Effector memory CD4-positive, alpha-beta T cell (primary cell): ENCODE measurements at regions not wholly inside any gene's neighbourhood (a gene's known extent, or its start where the extent isn't known, plus 50 kb on each side); places are given as distances from the start of the nearest gene placed in this dataset.

ENCODE experiments used
- DNase-seq, 3 donors: peaks; one replicate each; pipeline ENCODE4 v3.0.0-alpha.2; 2020
- H3K27ac ChIP-seq: 2 replicates; pipeline ENCODE4 v1.7.0; 2013; ENCODE audit warnings: mild to moderate bottlenecking, low read length, moderate library complexity; ENCODE audit not compliant: insufficient read depth, poor library complexity, severe bottlenecking
- H3K27me3 ChIP-seq: replicated peaks from 2 replicates; pipeline ENCODE4 v1.7.0; 2013; ENCODE audit warnings: mild to moderate bottlenecking, low read length; ENCODE audit not compliant: insufficient read depth, control insufficient read depth, poor library complexity, severe bottlenecking
- H3K36me3 ChIP-seq: 2 replicates; pipeline ENCODE4 v1.7.0; 2013; ENCODE audit warnings: mild to moderate bottlenecking, low read length, moderate library complexity; ENCODE audit not compliant: control insufficient read depth, insufficient read depth
- H3K4me1 ChIP-seq: 2 replicates; pipeline ENCODE4 v1.7.0; 2013; ENCODE audit warnings: low read length, mild to moderate bottlenecking; ENCODE audit not compliant: control insufficient read depth, insufficient read depth, poor library complexity, severe bottlenecking
- H3K4me3 ChIP-seq: 2 replicates; pipeline ENCODE4 v1.7.0; 2013; ENCODE audit warnings: low read length, low read depth, mild to moderate bottlenecking; ENCODE audit not compliant: insufficient read depth, poor library complexity, severe bottlenecking
- H3K9me3 ChIP-seq: 2 replicates; pipeline ENCODE4 v1.7.0; 2013; ENCODE audit warnings: mild to moderate bottlenecking, low read length, moderate library complexity; ENCODE audit not compliant: control insufficient read depth

- Histone ChIP-seq H3K27me3 (no peaks in the 10 kb centered on the region), H3K27ac (no peak overlapping the region), H3K4me1 (no peaks in the 10 kb centered on the region), H3K36me3 (no peaks in the 10 kb centered on the region), H3K9me3 (no peaks in the 10 kb centered on the region), H3K4me3 (no peak overlapping the region)
- no peak for DNase-seq
Observed at GRCh38 chr6:6515691-6516607, 72.6 kb upstream of the LY86 start.

- DNase-seq: no peak
- Histone ChIP-seq H3K36me3 (no peaks in the 10 kb centered on the region), H3K4me3 (no peak overlapping the region), H3K4me1 (no peaks in the 10 kb centered on the region), H3K27ac (no peak overlapping the region), H3K27me3 (no peaks in the 10 kb centered on the region), H3K9me3 (no peaks in the 10 kb centered on the region)
Observed at GRCh38 chr6:6516666-6517458, 71.7 kb upstream of the LY86 start.

GRCh38 chr6:6518631-6519427 is 69.7 kb upstream of the LY86 start:
- Histone ChIP-seq H3K4me3 (no peak overlapping the region), H3K9me3 (no peaks in the 10 kb centered on the region), H3K27ac (no peak overlapping the region), H3K36me3 (no peaks in the 10 kb centered on the region), H3K4me1 (no peaks in the 10 kb centered on the region), H3K27me3 (no peaks in the 10 kb centered on the region)
- DNase-seq: no peak

- H3K36me3 ChIP-seq: no peaks in the 10 kb centered on the region
- no peaks in the 10 kb centered on the region for H3K9me3 ChIP-seq
- H3K27me3 ChIP-seq: peaks cover 4% of the 10 kb centered on the region
- no peak overlapping the region for H3K27ac ChIP-seq
- no peak for DNase-seq
- no peaks in the 10 kb centered on the region for H3K4me1 ChIP-seq
- H3K4me3 ChIP-seq: no peak overlapping the region
Observed at GRCh38 chr6:6521961-6522482, 66.5 kb upstream of the LY86 start.

GRCh38 chr6:6522709-6523108 is 65.8 kb upstream of the LY86 start:
- no peak overlapping the region for H3K4me3 ChIP-seq
- no peaks in the 10 kb centered on the region for H3K4me1 ChIP-seq
- H3K27ac ChIP-seq: no peak overlapping the region
- DNase-seq: no peak
- peaks cover 4% of the 10 kb centered on the region for H3K27me3 ChIP-seq
- no peaks in the 10 kb centered on the region for H3K9me3 ChIP-seq
- no peaks in the 10 kb centered on the region for H3K36me3 ChIP-seq

- Histone ChIP-seq H3K4me3 (no peak overlapping the region), H3K27ac (no peak overlapping the region), H3K4me1 (no peaks in the 10 kb centered on the region), H3K9me3 (no peaks in the 10 kb centered on the region), H3K36me3 (no peaks in the 10 kb centered on the region), H3K27me3 (peaks cover 4% of the 10 kb centered on the region)
- DNase-seq: no peak
Observed at GRCh38 chr6:6524951-6525350, 63.6 kb upstream of the LY86 start.

GRCh38 chr6:6525933-6526332 is 62.6 kb upstream of the LY86 start:
- H3K27me3 ChIP-seq: peaks cover 4% of the 10 kb centered on the region

GRCh38 chr6:6529275-6529674 is 59.2 kb upstream of the LY86 start:
- DNase-seq: no peak
- H3K4me1 ChIP-seq: no peaks in the 10 kb centered on the region
- H3K36me3 ChIP-seq: no peaks in the 10 kb centered on the region
- no peaks in the 10 kb centered on the region for H3K9me3 ChIP-seq
- H3K27me3 ChIP-seq: peaks cover 4% of the 10 kb centered on the region
- no peak overlapping the region for H3K27ac ChIP-seq
- H3K4me3 ChIP-seq: no peak overlapping the region

More at GRCh38 chr6:6525933-6526332, 62.6 kb upstream of the LY86 start:
- H3K36me3 ChIP-seq: no peaks in the 10 kb centered on the region
- no peaks in the 10 kb centered on the region for H3K4me1 ChIP-seq
- H3K9me3 ChIP-seq: no peaks in the 10 kb centered on the region
- DNase-seq: no peak
- H3K27ac ChIP-seq: no peak overlapping the region
- no peak overlapping the region for H3K4me3 ChIP-seq

GRCh38 chr6:6533176-6533575 is 55.3 kb upstream of the LY86 start:
- H3K27me3 ChIP-seq: no peaks in the 10 kb centered on the region
- H3K27ac ChIP-seq: no peak overlapping the region
- H3K36me3 ChIP-seq: no peaks in the 10 kb centered on the region
- no peaks in the 10 kb centered on the region for H3K4me1 ChIP-seq
- H3K4me3 ChIP-seq: no peak overlapping the region
- no peak for DNase-seq
- H3K9me3 ChIP-seq: no peaks in the 10 kb centered on the region
